SU-DHL-6 (cell line): ENCODE measurements at regions not wholly inside any gene's neighbourhood (a gene's known extent, or its start where the extent isn't known, plus 50 kb on each side); places are given as distances from the start of the nearest gene placed in this dataset.

Experiments
- H2AFZ ChIP-seq: fragments of 200-600 bp; sonication (generic); 2 replicates; pipeline ENCODE4 v1.6.1; 2014; ENCODE audit warnings: low read depth, mild to moderate bottlenecking, moderate library complexity, mixed read lengths, antibody characterized with exemption, low read length; ENCODE audit not compliant: severe bottlenecking
- H3F3A ChIP-seq: fragments of 200-600 bp; shearing (Covaris generic); 2 replicates; pipeline ENCODE4 v1.6.0; 2016; ENCODE audit warnings: antibody characterized with exemption, mild to moderate bottlenecking; ENCODE audit not compliant: insufficient read depth
- H3K27ac ChIP-seq: fragments of 200-600 bp; sonication (generic); 2 replicates; pipeline ENCODE4 v1.5.1; 2016; ENCODE audit warnings: low read depth, mild to moderate bottlenecking, low read length, moderate library complexity, mixed read lengths
- H3K27me3 ChIP-seq: fragments of 200-600 bp; sonication (generic), shearing (Covaris generic); 2 replicates; pipeline ENCODE4 v1.6.0; 2014; ENCODE audit warnings: mild to moderate bottlenecking, low read length
- H3K36me3 ChIP-seq: fragments of 200-600 bp; sonication (generic); 2 replicates; pipeline ENCODE4 v1.6.1; 2014; ENCODE audit warnings: mild to moderate bottlenecking, low read length, mixed read lengths
- H3K4me2 ChIP-seq: fragments of 300-600, 200-600 bp; shearing (Covaris generic), sonication (generic); 2 replicates; pipeline ENCODE4 v1.6.0; 2014; ENCODE audit warnings: low read length, low read depth, mild to moderate bottlenecking; ENCODE audit not compliant: poor library complexity, severe bottlenecking
- H3K4me3 ChIP-seq: fragments of 200-600 bp; sonication (generic); 2 replicates; pipeline ENCODE4 v1.5.1; 2014; ENCODE audit warnings: antibody characterized with exemption, low read length, mild to moderate bottlenecking, mixed read lengths; ENCODE audit not compliant: insufficient read depth, poor library complexity, severe bottlenecking
- H3K79me2 ChIP-seq: fragments of 200-600 bp; sonication (generic); 2 replicates; pipeline ENCODE4 v1.6.1; 2014; ENCODE audit warnings: mild to moderate bottlenecking, low read length, moderate library complexity; ENCODE audit not compliant: insufficient read depth
- H3K9ac ChIP-seq: fragments of 200-600 bp; sonication (generic); 2 replicates; pipeline ENCODE4 v1.7.0; 2014; ENCODE audit warnings: mild to moderate bottlenecking, low read length
- H3K9me2 ChIP-seq: fragments of 200-600 bp; sonication (generic); replicated peaks from 2 replicates; pipeline ENCODE4 v1.6.1; 2014; ENCODE audit warnings: low read length; ENCODE audit not compliant: insufficient read depth
- H3K9me3 ChIP-seq: fragments of 200-600 bp; sonication (generic); 2 replicates; pipeline ENCODE4 v1.6.1; 2014; ENCODE audit warnings: low read length, mixed read lengths; ENCODE audit not compliant: insufficient read depth
- H4K20me1 ChIP-seq: fragments of 200-600 bp; sonication (generic); 2 replicates; pipeline ENCODE4 v1.6.1; 2014; ENCODE audit warnings: low read depth, mild to moderate bottlenecking, antibody characterized with exemption, low read length, moderate library complexity, mixed read lengths
- CTCF ChIP-seq: fragments of 200-600 bp; sonication (generic); IDR thresholded peaks from one replicate; pipeline ENCODE4 v1.5.1; 2017; ENCODE audit warnings: antibody characterized with exemption, mild to moderate bottlenecking, low read length, moderate library complexity; ENCODE audit not compliant: insufficient read depth, poor library complexity, severe bottlenecking
- EZH2phosphoT487 ChIP-seq: fragments of 200-600 bp; sonication (generic), shearing (Covaris generic); conservative IDR thresholded peaks from 2 replicates; pipeline ENCODE4 v1.6.1; 2018; ENCODE audit warnings: mild to moderate bottlenecking, antibody characterized with exemption, low read length, moderate library complexity, mixed read lengths

GRCh38 chr5:27995867-27996266 is 957.5 kb upstream of the CDH9 start:
- no peak overlapping the region for H3K27ac ChIP-seq
- H3K79me2 ChIP-seq, result no peaks in the 10 kb centered on the region
- H4K20me1 ChIP-seq, result no peaks in the 10 kb centered on the region
- H3K36me3 ChIP-seq, result no peaks in the 10 kb centered on the region
- TF ChIP-seq EZH2phosphoT487 (no peak), CTCF (no peak)
- peak overlapping the region; percentile 38 for H3K4me2 ChIP-seq
- no peaks in the 10 kb centered on the region for H3F3A ChIP-seq
- no peaks in the 10 kb centered on the region for H3K9me2 ChIP-seq
- 0 out of 2 replicates have a peak, but pooled peaks cover 6% of the 10 kb centered on the region for H3K9me3 ChIP-seq
- no peaks in the 10 kb centered on the region for H3K27me3 ChIP-seq
- peak overlapping the region; percentile 62 for H2AFZ ChIP-seq
- no peak overlapping the region for H3K4me3 ChIP-seq
- no peak overlapping the region for H3K9ac ChIP-seq

- Histone ChIP-seq H3K36me3 (no peaks in the 10 kb centered on the region), H3K9me2 (no peaks in the 10 kb centered on the region), H4K20me1 (no peaks in the 10 kb centered on the region), H3K27ac (no peak overlapping the region), H3K79me2 (no peaks in the 10 kb centered on the region), H3K9ac (no peak overlapping the region), H3K4me2 (no peak overlapping the region), H2AFZ (no peak overlapping the region), H3K9me3 (0 out of 2 replicates have a peak, but pooled peaks cover 6% of the 10 kb centered on the region), H3K27me3 (no peaks in the 10 kb centered on the region), H3F3A (no peaks in the 10 kb centered on the region), H3K4me3 (no peak overlapping the region)
- TF ChIP-seq EZH2phosphoT487 (no peak), CTCF (no peak)
Observed at GRCh38 chr5:27978322-27978721, 939.9 kb upstream of the CDH9 start.

GRCh38 chr5:27969157-27969556 is 930.8 kb upstream of the CDH9 start:
- Histone ChIP-seq H3F3A (no peaks in the 10 kb centered on the region), H3K27me3 (no peaks in the 10 kb centered on the region), H3K4me3 (no peak overlapping the region), H3K79me2 (no peaks in the 10 kb centered on the region), H3K9ac (no peak overlapping the region), H3K4me2 (peak overlapping the region; percentile 7), H3K36me3 (no peaks in the 10 kb centered on the region), H3K9me2 (no peaks in the 10 kb centered on the region), H2AFZ (peak overlapping the region; percentile 48), H3K9me3 (peaks cover 14% of the 10 kb centered on the region; the same call in 1 of the 2 replicates), H3K27ac (no peak overlapping the region), H4K20me1 (no peaks in the 10 kb centered on the region)
- no peak for TF ChIP-seq CTCF
- TF ChIP-seq EZH2phosphoT487, result no peak
